IPS DF 4.7 (cell line): ENCODE measurements at regions not wholly inside any gene's neighbourhood (a gene's known extent, or its start where the extent isn't known, plus 50 kb on each side); places are given as distances from the start of the nearest gene placed in this dataset.
A peak's percentile ranks its signal among the peaks of the same experiment; 100 is the strongest.
"Not testable (repeated sequence)": the region's sequence is repeated elsewhere in the genome, so short reads cannot be mapped to it uniquely, and the experiment has no call there.

Experiments
- DNase-seq: peaks from one replicate; pipeline ENCODE4 v3.0.0-alpha.2; 2013; ENCODE audit warnings: low spot score; ENCODE audit errors: extremely low read depth

DNA sequence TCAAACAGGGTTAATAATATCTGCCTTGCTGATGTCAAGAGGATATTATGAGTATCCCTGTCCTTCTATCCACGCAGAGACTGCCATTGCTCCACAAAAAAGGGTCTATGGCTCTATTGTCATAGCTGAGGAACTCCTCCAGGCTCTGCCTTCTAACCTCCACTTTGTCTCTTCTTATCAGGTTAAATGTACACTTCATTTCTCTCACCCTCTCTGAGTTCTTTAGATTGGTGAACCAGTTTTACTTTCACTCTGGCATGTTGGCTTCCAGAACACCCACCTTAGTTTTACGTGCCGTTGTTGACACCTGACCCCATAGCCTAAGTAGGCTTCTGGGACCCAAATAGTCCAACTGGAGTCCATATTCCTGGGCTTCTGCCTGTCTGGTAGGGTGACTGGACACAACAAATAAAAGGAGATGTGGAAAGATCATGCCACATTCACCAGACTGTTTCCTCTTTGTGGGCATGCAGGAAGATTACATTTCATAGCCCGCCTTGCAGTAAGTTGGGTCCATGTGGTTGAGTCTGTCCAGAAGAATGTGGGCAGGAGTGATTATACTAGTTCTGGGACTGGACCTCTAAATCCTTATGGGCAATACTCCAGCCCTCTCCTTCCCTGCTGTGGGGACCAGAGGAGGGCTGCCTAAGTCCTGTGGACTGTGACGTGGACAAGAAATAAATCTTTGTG, 350.4 kb upstream of the CLINT1 start:
- DNase-seq: no peak

DNA sequence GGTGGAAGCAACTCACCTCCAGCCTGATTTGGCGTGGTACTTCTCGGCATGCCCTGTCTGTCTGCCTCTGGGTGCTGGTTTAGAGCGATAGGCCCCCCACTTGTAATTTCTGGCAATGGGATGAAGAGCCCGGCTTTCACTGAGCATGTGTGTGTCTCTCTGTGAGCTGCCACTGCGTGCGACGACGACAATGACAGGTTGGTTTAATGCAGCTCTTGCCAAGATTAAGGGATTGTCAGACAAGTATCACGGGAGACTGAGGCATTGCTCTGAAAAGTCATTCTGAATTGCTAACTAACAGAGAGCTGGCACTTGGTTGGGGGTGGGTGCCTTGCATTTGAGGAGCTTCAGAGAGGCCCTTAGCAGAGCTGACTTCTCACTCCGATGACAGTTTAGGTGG, 348.8 kb upstream of the CLINT1 start:
- no peak for DNase-seq

DNA sequence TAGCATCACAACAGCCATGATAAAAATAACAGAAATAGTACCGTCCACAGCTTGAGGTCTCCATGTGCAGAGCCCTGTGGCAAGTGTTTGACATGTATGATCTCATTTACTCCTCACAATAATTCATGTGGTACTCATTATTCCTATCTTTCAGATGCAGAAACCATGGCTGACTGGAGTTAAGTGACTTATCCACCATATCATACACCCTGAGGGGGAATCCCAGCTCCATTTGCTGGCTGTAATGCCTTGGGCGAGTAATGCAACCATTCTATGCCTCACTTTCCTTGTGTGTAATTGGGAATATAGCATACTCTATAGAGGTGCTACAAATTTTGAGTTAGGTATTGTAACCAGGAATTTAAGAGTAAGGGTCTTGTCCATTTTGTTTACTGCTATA, 347.0 kb upstream of the CLINT1 start:
- DNase-seq: no peak

DNA sequence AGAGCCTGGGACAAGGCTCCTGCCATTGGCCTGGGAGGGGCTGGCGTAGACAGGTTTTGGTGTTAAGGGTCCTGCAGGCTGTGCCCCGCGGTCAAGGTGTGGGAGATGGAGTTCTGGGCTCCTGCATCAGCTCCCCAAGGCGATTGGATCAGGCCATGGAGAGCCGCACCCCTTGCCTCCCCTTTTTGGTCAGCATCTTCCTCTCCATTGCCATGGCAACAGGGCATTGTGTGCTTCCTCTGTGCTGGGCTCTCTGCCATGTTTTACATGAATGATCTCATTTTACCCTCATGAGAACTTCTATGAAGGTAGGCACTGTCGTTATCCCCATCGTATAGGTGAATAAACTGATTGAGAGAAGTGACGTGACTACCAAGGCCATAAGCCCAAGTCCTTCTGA, 344.3 kb upstream of the CLINT1 start:
- no peak for DNase-seq

DNA sequence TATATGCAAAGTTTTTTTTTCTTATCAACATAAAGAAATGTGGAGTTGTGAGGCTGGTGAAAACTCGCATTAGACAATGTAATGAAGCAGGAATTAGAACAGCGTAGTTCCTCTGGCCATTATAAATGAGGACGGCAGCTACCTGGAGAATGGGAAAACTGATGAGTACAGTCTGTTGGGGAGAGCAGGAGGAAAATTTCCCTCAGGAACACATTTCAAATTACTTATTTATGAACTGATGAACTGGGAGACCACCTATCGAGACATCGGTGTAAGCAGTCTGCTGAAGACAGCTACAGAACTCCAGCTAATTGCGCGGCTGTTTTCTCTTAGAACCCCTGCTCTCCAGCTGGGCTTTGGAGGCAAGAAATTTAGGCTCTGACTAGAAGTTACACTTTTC, 343.9 kb upstream of the CLINT1 start:
- no peak for DNase-seq

DNA sequence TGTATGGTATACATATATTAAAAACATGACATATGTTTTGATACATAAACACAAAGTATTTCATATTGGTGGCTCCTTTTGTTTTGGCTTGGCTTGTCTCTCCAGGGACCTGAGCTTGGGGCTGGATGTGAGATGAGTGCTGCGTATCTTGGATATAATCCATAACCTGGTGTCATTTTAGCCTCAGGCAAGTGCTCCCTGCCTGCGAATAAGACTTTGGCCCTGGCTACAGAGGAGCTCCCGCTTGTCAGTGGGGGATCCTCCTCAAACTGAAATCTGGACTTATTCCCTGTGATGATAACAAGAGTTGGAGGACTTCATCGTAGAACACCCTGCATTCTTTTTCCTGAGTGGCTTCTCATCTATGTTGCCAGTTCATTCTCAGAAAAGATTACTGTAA, 341.7 kb upstream of the CLINT1 start:
- DNase-seq: no peak

DNA sequence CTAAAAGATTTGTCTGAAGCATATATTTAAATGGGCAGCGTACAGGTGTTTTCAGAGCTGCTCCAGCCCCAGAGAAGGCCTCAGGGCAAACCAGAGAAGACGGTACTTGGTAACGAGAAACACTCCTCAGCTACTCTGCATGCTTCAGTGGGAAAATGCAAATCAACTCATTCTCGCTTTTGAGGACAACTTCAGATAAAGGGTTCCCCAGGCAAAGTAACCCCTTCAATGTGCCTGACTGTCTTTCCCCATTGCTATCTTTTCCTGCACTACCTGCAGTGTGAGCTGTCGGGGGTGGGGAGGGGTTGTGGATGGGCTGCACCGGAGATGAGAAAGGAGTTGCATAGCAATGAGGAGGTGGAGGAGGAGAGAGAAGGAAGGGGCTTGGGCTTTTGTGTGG, 339.7 kb upstream of the CLINT1 start:
- no peak for DNase-seq

DNA sequence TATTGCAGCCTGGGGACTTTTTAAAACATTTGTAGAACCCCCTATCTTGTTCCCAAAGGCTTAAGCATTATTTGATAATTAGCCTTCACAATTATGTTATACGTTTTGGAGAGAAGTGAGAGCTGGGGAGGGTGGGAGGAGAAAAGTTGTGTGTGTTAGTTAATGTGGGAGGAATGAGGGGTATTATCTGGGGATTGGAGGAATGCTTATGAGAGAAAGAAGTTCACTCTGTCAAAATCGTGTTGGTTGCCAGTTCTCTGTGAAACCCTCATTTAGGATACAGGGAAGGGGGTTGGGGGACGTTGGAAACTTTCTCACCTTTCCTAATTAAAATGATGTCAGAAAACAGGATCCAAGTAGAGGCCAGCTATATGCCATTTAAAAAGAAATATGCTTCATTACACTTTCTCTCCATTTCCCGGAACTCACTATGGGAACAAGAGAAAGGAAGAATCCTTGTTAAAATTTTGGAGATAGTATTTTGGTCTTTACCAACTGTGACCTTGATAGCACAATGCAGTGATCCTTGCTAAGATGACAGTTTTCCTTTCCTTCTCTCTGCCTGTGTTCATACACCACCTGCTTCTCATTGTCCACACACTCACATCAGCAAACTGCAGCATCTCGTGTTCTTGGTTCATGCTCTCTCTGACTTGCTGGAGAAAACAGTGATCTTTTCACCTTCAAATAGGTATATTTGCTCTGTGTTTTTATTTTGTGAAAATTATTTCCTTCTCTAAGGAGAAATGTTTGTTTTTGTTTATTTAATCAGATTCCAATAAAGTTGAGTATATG, 336.7 kb upstream of the CLINT1 start:
- DNase-seq: no peak

DNA sequence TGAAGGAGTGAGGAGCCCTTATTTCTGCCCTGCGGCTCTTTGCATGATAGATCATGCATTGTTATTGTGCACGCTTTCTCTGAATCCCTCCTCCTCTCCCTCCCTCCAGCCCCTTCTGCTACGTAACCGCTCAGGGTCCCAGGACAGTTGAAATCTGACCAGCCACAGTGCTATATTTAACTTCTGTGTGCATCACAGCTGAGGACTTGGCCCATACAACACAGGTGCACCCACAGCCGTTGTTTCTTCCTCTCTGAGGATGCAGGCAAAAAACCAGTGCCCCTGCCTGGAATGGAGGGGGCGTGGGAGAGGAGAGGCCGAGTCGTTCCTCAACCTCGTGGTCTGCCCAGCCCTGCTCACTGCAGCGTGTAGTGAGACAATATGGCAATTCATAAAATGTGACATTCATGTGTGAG, 335.6 kb upstream of the CLINT1 start:
- no peak for DNase-seq

DNA sequence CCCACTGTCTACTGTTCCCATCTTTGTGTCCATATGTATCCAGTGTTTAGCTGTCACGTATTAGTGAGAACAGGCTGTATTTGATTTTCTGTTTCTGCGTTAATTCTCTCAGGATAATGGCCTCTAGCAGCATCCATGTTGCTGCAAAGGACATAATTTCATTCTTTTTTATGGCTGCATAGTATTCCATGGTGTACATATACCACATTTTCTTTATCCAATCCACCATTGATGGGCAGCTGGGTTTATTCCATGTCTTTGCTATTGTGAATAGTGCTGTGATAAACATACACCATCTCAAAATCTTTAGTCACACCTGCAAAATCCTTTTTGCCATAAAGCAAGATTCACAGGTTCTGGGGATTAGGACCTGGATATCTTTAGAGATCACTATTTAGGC, 334.4 kb upstream of the CLINT1 start:
- DNase-seq: not testable (repeated sequence)

DNA sequence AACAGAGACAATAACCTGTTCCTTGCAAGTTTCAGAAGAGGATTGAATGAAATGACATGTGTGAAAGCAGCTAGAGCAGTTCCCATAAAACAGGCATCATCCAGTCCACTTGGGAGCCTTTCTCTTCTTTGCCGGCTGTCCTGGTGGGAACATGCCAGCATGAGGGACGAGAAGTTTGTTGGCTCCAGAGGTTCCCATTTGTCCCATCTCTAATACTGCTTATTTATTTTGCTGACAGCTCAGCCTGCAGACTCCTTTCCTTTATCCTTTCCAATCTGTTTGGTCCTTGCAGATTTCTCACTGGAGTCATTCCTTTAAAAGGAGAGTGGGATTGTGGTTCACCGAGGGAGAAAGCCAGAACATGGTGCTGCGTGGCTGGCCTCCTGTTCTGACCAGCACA, 321.5 kb upstream of the CLINT1 start:
- no peak for DNase-seq

DNA sequence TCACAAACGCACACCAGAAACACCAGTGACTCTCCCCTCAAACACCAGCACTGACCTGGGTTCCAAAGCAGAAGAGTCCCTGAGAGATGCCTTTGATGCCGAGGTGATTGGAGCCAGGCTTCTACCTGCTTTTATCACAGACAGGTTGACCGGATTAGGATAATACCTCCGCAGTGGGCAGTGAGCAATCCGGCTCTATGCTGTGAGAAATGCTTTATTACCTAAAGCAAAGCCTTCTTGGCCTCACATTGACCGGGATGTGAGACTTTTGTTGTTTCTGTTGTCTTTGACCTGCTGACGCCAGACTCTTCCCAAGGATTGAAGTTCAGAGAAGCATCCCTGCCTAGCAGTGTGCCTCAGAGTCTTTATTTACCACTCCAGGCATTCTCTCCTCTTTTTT, 320.3 kb upstream of the CLINT1 start:
- DNase-seq: no peak

DNA sequence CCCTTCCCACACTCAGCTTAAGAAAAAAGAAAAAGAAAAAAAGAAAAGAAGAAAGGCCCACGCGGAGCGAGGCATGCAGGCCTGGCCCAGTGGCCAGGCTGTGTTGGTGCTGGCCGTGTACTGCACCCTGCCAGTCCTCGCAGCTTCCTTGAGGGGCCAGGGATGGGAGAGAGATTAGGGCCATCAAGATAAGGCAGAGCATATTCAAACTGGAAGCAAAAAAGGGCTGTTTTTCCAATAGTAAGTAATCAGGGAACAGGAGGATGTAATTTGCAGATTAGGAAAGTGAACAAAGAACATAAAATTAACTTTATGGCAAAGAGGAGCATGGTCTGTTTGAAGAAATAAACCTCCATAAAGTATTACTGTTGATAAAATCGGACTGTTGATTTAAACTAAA, 319.6 kb upstream of the CLINT1 start:
- DNase-seq: no peak

DNA sequence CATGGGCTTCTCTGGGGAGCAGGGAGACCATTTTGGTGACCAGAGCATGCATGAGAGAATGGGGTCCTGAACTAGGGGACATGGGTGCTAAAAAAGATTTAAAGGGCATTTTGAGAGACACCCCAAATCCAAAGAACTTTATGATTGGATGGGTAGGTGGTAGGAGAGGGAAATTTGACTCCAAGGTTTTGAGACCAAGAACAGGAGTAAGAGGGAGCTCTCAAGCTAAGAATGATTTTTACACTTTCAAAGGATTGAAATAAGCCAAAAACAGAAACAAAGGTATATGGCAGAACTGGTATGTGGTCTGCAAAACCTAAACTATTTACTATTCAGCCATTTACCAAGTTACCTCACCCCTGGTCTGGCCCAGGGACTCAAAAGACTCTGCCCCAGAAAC, 318.2 kb upstream of the CLINT1 start:
- no peak for DNase-seq

DNA sequence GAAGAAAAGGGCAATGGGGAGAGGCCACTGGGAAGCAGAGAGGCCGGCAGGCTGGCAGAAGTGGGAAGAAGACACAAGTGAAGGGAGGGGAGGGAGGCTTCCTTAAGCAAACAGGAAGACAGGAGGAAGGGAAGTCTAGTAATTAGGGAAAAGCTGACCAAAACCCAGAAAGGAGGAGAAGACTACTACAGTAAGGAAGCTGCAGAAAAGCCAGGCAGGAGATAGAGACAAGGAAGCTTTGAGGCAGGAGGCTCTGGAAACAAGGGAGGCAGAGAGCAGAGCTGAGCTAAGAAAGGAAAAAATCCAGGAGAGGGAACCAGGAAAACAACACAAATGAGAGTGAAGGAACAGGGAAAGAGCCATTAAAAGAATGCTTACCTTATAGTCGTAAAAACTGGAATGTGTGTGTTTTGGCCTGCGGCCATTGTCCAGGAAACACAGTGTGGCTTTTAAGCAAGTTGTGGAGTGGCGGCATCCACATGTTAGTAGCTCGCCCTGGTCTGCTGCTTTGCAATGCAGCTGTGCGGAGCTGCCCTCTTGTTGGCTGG, 317.1 kb upstream of the CLINT1 start:
- no peak for DNase-seq

DNA sequence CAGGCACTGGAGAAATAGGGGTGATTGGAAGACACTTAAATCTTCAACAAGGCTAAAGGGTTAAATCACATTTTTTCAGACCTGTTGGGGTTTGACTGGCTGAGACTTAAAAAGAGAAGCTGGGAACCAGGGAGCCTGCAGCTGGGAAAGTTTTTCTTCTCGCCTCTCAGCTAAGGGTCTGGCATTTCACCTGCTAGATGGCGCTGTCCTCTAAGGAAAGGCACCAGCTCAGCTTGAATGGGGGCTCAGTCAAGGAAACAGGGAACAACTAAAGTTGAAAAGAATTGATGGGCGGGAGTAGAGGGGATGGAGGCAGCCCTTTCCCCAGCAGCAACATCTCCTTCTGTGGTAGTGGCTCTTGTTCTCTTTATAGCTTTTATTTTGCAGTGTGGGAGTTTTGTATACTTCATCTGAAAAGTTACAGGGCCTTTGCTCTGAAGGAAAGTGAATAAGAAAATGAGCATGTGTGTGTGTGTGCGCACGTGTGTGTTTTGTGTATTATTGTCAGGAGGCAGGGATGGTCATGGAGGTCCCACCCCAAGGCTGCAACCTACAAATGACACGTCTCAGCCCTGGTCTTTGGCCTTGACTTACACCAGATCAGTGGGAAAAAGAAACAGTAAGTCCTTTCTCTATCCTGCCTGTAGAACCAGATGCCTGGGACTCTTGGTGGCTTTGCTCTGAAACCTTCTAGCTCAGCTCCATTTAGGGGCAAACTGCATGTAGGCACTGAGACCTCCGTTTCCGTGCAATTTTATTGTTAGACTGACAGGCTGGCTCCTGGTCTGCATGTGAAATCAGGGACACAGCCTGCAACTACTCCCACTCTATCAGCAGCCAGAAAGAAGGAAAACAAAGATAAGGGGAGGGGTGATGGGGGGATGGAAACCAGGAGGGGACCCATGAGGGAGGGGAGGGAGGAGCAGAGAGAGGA, 316.2 kb upstream of the CLINT1 start:
- peak; percentile 75 for DNase-seq

DNA sequence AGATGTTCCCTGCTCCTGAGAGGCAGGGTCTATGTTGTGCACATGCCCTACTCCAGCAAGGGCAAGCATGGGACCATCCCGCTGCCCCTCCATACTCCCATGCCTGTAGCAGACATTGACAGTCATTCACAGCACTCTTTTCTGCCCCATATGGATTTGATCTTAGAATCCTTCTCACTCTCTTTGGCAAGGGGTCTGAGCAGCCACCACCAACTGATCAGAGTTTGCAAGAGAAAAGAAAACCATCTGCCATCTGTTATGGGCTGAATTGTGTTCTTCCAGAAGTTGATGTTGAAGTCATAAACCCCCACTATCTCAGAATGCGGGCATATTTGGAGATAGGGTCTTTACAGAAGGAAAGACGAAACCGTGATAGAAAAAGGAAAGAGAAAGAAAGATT, 315.1 kb upstream of the CLINT1 start:
- DNase-seq: no peak

DNA sequence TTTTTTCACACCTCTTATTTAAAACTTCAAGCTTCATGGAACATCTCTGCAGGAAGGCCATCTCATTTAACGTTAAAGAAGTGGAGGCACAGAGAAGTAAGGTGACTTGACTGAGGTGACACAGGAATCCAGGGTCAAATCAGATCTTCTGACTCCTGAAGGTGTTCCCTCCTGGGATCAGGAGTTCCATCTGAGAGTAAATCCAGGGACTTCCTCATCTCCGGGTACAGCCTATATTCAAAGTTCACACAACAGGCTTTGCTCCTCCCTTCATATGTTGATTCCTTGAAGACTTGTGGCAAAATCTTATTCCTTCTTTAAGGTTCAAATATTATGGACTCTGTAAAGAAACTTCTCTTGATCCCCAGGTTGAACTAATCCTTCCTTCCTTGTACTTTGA, 313.1 kb upstream of the CLINT1 start:
- DNase-seq: no peak

DNA sequence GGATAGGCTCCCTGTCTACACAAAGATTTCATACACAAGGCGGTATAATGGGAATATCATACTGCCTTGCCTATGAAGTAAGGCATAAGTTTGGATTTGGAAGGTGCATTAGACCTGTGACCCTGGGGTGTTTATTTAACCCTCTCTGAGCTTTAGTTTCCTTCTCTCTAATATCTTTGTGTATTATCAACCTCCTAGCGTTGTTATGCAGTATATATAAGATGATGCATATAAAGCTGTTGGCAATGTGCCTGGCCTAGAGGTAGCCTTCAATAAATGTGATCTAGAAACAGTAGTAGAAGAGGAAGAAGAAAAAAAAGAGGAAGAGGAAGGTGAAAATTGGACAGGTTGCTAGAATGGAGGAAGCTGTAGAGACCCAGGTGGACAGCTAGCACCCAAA, 311.6 kb upstream of the CLINT1 start:
- no peak for DNase-seq

DNA sequence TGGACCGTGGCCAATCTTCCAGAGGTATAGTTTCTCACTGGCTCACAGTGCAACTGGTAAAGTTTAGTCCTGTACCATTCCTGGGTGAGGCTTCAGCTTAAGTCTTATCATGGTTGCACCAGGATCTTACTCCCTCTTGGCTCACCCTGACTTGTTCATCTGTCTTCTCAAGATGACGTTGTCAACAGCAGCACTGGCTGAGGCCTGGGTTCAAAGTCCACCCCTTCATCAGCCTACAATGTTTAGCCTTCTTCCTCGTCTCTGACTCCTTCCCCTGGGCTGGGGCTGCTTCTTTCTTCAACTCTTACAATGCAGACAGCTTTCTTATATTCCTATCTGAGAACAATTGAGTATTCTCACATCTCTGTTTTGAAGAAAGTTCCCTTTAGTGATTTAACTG, 311.1 kb upstream of the CLINT1 start:
- no peak for DNase-seq

DNA sequence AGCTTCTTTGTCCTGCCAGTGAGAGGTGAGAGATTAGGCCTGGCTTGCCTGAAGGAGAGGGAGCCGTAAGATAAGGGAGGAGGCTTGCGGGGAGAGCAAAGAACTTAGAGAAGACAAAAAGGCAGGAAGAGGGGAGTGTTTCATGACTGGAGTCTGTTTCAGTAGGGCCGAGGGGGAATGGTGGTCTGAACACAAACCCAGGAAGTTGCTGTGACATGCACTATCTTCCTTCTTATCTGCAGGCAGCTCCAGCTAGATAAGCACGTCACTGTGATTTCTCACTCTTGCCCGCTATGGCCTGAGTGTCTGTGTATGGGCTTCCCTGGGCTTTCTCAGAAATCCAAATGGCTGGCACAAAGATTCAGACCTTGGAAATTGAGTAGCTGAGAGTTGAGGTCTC, 307.5 kb upstream of the CLINT1 start:
- DNase-seq: no peak

DNA sequence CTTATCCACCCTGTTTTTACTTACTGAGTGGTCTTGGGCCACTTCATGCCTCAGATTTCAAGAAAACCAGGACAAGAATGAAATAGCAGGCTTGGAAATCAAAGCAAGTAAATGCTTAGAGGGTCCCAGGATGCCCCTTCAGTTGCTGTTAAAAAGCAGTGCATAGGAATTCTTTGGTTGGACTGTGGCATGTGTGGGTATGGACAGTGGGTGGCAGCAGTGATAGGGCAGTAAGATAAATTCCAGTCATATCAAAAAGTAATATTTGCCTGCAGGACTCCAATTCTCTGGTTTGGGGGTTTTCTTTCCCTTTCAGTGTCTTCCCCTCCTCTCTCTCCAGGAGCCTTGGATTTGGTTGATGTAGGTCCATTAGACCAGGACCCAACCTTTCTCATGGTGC, 306.7 kb upstream of the CLINT1 start:
- no peak for DNase-seq
